Loucy (cell line): ENCODE measurements at regions not wholly inside any gene's neighbourhood (a gene's known extent, or its start where the extent isn't known, plus 50 kb on each side); places are given as distances from the start of the nearest gene placed in this dataset.

Experiments
- CTCF ChIP-seq: fragments of 200-600 bp; sonication (generic); conservative IDR thresholded peaks from 2 replicates; pipeline ENCODE4 v1.5.1; 2014; ENCODE audit warnings: mild to moderate bottlenecking, antibody characterized with exemption, low read length
- EZH2phosphoT487 ChIP-seq: fragments of 200-600 bp; IDR thresholded peaks from 2 replicates; pipeline ENCODE4 v1.6.1; 2018; ENCODE audit warnings: antibody characterized with exemption, mild to moderate bottlenecking, moderate library complexity, borderline replicate concordance

- no peak for TF ChIP-seq CTCF
- TF ChIP-seq EZH2phosphoT487 = no peak
Measured at GRCh38 chr4:141801558-141801957, 165.2 kb downstream of the IL15 start.
